ENCODE measurements at regions not wholly inside any gene's neighbourhood (a gene's known extent, or its start where the extent isn't known, plus 50 kb on each side); places are given as distances from the start of the nearest gene placed in this dataset.
"Not testable (repeated sequence)": the region's sequence is repeated elsewhere in the genome, so short reads cannot be mapped to it uniquely, and the experiment has no call there.

DNA sequence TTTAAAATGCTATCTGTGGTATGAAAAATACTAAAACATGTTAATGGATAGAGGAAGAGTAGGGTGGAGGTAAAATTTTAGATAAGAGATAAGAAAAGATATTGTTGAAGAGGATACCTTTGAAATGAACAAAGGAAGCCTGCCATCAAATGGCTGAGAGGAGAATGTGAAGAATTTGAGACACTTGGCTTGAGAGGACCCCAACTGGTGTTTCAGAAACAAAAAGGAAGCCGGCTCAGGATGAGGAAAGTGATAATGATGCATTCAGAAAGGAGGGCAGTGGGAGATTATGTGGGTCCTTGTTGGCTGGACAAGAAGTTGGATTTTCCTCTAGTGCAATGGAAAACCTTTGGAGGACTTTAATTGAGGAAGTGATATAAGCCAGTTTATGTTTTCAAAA lies 264.4 kb downstream of the DUSP6 start:
- no peak for DNase-seq

DNA sequence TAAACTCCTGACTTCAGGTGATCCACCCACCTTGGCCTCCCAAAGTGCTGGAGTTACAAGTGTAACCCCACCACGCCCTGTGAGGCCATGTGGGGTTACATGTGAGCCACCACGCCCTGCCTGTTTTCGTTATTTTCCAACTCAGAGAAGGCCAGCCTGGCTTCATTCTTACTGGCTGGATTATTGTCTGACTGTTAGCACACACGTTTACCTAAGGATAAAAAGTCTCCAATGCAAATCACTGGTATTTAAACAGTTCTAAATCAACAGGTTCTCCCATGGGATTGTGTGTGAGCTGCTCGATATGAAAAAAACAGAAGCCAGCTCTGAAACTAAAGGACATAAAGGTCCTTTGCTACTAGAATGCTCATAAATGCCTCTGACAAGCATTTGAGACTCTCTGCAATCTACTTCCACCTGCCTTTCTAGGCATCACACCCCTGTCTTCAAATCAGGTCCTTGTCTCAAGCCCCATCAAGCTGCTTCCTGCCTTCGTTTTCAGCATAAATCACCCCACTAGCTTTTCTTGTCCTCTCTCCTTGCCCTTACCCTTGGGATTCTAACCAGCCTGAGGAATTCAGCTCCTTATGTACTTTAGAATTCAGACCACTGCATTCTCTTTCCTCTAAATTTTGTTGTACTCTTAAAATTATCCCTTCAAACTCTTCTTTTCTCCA lies 265.0 kb downstream of the DUSP6 start:
- DNase-seq, result no peak

DNA sequence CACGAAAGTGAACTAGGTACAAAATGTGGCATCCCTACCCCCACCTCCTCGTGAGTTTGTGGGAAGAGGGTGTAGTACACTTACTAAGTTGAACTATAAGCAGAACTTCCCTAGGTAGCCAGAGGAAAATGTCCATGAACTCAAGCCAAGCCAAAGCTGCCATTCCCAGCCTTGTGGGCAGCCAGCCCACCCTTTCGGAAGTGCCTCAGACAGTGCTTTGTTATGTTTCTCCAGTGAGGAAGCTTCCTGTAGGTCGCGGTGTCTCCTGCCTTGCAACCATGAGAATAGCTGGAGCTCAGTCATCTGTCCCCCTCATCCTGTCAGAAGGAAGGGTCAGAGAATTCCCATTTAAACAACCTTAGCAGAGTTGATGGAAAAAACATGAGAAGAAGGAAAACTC lies 266.9 kb downstream of the DUSP6 start:
- DNase-seq, result no peak

DNA sequence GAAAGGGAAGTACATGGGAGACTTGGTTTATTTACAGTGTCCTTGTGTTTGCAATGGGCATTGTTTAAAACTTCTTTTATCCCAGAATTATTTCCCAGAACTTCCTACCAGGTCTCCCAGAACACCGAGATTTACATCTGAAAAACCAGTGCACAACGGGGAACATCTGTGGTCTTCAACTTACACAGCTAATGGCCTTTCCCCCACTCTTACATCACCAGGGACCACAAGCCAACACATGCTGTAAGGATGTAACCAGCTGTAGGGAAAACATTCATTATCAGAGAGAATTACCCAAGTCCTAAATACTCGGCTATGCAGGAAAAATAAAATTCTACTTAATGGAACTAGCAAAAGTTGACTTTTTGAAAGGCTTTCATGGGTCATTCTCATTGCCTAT lies 267.6 kb downstream of the DUSP6 start:
- no peak for DNase-seq

DNA sequence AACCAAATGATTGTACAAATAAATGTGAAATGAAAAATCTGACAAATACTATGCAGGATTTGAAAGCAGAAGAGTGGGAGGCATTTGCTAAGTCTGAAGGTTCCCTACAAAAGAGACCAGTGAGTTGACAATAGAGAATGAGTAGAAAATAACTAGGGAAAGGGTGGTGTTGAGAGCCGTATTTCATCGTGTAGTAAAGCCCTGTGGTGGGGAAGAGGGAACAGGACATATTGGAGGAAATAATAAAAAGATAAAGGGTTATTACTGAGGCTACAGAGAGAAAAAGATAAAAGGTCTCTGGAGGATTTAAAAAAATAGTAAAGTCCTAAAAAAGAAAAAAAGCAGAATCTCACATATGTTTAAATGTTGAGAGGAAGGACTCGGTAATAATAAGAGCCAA lies 268.8 kb downstream of the DUSP6 start:
- DNase-seq, result no peak

DNA sequence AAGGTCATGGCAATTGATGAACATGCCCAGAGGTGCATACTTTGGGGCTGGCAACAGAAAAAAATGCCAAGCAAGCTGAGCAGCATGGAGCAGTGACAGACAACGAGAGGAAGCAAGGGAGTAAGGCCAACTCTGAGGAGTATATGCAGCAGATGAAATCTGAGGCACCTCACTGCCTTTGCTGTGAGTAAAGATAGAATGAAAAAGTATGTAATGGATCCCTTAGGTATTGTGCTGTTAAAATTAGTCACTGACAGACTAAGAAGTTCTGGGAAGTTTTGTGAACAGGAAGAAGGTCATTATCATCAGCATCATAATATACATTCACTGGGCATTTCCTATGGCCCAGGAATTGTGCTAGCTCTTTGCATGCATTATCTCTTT lies 269.9 kb downstream of the DUSP6 start:
- no peak for DNase-seq

DNA sequence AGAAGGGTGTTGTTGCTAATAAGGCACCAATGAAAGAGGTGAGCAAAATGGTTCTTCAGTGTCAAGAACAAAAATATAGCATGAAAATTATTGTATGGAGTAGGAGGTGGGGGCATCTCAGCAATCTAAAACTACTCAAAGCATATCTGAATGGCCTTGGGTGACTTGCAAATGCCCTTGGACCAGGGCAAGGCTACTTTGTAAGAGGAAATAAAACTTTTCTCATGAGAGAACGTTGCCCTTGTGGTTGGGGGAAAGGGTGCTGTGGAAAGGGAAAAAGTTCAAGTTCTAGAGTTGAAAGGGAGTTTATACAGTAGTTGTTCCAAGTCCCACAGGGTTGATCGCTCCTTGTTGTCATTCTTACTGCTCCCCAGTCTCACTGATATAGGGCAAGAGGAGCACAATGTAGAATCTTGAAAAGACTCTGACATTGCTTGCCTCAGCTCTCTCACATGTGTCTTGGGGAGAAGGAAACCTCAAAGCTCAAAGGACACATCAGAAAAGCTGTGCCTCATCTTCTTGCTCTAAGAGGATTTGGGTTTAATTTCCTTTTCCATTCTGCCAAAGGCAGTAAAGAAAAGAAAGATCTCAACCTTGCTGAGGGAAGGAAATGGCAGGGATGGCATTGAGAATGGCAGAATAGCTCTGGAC lies 270.5 kb downstream of the DUSP6 start:
- DNase-seq, result no peak

DNA sequence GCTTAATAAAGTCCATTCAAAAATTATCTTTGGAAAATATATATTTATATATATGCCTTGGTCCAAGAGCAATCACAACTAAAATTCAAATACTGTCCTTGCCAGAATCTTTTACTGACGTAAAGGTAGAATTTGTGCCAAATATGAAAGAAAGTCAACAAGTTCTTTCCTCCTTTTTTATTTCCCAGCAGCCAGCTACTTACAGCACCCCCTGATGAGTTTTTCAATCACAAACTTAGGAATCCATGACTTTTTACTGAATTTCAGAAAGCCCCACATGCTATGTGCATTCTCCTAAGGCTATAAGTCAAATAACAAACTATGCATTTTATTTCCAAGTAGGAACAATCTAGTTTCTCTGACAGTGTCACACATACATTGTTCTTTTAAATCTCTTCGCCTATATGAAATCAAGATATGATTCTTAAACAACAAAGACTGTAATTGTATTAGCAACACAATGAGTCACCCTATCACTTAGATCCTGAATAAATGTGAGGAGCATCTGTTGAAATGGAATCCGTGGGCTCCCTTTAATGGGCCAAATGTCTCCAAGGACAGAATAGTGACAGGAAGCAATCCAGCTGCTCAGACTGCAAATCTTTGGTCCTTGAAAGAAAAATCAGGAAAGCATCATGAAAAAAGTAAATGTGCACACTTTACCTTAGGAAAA lies 271.4 kb downstream of the DUSP6 start:
- no peak for DNase-seq

DNA sequence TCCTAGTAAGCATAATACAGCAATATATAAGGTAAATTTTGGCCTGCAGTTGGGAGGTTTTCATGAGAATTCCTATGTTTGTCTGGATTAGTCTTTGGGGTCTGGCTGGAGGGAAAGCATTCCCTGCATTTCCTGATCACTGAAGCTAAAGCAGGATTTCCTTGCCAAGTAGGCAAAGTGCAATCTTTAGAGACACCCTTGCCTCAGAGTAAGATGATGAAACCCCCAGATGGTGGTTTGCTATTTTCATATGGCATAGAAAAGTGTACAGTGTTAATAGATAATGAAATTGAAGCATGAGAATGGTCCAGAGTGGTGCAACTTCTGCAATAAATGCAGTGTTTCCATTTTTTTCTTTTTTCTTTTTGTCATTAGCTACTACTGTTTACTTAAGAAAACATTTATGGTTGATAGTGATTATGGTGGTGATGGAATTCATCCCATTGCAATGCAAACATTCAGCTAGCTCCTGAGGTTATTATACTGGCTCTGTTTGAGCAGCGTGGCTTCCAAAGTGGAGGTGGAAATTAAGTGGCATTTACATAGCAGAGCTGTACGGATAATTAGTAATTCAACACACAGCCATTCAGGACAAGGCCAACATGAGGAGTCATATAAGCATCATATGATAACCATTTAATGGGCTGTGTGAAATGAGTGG lies 276.3 kb downstream of the DUSP6 start:
- no peak for DNase-seq

DNA sequence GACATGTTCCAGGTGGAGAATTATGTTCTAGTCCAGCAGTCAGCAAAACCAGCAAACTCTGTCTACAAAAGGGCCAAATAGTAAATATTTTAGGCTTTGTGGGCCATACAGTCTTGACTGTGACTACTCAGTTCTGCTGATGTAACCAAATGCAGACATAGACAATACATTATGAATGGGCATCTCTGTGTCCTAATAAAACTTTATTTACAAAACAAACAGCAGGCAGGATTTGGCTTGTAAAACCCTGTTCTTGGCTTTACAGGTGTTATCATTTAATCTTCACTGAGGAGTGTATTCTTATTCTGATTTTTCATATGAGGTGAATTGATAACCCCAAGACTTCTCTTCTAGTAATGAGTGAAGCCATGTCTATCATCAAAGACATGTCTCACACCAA lies 278.6 kb downstream of the DUSP6 start:
- no peak for DNase-seq

DNA sequence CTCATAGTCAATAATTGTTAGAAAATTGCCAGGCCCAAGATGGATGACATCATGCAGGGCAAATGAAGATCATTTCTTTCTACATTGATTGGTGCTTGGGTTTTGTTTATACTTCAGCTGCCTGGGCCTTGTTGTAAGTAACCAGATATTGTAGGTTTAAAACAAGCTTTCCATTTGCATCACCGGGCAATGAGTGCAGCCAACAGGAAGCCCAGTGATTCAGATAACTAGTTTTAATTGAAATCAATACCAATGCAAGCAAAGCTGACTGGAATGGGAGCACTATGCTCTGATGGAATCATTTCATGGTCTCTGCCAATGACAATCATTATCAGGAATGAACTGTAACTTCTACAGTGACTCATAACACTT lies 279.3 kb downstream of the DUSP6 start:
- DNase-seq, result no peak

DNA sequence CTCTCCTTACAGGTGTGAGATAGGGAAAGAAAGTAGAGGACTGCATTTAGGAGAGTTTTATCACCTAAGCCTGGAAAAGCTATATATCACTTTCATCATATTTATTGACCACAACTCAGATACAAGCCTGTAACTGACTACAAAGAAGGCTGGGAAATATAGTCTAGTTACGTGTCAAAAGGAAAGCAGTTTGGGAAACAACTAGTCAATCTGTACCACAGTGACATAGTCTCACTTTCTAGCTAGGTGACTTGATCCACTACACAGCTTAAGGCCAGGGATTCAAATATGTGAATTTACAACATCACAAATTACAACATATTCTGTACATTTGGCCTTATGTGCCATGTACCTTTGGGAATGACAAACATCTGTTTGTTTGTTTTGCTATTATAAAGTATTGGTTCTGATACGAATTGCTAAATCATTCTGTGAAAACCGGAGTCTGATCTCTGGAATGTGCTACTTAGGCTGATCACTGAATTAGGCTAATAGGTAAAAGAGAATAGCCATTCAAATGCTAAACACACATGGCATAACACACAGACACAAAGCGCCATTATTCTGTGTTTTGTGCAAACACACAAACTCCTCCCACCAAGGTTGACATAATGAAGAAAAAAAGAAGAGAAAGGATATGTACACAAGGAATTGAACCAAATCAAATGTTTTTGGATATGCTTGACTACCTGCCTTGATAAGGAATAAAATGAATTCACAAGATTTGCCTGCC lies 279.8 kb downstream of the DUSP6 start:
- DNase-seq, result no peak

DNA sequence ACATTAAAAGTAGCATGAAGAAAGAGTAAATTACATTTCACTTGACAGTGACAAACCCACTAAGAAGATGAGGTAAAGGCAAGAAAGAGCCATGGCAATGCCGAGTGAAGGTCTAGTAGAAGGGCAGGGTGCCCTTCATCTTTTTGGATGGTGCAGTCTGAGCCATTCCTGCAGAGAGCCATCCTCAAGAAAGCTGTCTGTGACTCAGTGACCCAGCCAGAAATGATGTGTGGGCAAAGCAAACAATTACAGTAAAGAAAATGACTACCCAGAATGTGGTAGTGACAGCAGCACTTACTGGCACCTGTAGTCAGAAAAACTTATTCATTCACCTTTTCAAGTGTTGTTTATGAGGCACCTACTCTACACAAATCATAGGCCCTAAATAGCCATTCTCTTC lies 281.7 kb downstream of the DUSP6 start:
- DNase-seq, result no peak

DNA sequence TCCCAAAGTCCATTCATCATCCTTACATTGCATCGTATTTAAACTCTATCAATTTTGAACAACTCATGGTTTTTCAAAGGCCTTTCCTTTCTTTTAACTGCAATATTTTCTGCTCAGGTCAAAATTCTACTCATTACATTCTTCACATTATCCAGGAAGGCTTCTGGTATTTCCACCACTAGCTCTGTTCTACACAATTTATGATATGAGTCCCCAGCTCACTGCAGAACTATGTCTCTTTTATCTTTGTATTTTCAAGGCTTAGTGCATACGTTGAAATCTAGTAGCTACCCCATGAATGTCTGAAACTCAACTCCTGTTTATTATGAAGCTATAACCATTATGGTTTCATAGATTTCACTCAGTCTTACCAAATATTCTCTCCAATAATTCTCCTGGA lies 282.9 kb downstream of the DUSP6 start:
- DNase-seq, result no peak

DNA sequence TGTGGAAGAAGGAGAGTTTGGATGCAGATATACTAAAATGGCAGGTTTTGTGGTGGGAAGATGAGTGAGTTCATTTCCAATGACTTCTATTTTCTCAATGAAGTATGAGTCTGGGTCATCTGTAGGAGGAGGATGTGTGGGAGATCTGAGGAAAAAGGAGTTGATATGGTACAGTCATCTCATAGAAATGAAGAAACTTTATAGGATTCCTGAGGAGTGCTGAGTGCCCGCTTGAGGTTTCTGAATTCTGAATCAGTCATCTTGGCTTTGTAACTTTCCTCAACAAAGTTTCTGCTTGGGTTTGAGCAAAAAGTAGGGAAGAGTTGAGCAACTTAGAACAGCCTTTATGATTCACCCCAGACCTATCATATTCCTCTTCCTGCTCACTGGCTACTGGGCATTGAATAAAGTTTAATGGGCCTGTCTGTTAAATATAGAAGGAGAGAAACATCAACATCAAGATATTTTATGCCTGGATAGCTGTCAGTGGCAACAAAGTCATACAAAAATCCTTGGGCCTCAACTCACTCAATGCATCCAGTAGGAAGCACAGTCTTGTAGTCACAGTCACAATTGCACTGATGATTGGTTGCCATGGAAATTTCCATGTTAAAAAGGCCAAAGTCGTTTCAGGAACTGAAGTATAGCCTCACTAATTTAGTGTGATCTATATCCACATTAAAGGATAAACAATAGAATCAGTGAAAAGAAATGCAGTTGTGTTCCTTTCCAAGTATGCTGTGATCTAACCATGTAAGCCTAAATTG lies 284.7 kb downstream of the DUSP6 start:
- no peak for DNase-seq

DNA sequence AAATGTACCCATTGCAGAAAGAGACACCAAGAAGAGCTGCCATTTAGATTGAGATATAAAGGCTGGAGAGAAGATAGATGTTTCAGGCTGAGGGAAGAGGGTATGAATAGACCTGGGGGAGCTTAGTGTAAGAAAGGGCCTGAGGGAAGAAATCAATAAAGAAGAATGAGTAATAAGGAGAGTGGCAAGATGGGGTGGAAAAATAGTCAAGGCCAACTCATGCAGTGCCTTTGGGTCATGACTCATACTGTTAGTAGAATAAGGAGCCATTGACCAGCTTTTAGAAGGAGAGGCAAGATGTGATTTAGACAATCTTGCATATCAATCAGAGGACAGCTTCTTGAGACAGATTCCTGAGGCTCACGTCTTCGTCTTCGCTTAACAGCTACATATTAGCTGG lies 287.5 kb downstream of the DUSP6 start:
- no peak for DNase-seq

DNA sequence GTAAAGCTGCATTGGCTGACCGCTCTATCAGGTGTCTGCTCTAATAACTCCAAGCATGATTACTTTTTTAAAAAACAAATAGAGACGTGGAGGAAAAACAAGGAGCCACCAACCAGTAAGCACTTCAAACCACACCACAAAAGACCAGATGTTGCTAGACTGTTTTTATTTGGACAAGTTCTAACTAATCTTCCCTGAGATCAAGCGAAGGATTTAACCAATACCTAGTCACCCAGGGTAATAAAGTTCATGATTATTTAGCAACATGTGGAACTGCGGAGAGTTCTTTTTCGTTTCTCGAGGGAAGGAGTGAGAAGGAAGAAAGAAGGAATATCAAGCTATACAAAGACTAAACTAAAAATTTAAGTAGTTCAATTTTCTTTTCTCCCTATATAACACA lies 288.1 kb downstream of the DUSP6 start:
- no peak for DNase-seq

DNA sequence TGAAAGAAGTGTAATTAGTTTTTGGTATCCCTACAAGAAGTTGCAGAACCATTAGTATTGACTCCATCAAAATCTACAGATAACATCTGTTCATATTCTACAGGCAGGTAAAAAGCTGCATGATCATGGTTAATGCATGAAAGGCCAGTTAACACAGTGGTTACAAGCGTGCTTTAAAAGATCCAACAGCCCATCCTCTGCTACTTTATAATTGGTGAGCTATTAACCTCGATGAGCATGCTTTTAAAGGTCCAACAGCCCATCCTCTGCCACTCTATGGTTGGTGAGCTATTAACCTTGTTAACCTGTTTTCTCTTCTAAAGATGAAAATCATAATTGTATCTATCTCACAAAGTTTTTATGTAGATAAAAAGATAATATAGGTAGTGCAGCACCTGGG lies 289.3 kb downstream of the DUSP6 start:
- DNase-seq, result no peak

DNA sequence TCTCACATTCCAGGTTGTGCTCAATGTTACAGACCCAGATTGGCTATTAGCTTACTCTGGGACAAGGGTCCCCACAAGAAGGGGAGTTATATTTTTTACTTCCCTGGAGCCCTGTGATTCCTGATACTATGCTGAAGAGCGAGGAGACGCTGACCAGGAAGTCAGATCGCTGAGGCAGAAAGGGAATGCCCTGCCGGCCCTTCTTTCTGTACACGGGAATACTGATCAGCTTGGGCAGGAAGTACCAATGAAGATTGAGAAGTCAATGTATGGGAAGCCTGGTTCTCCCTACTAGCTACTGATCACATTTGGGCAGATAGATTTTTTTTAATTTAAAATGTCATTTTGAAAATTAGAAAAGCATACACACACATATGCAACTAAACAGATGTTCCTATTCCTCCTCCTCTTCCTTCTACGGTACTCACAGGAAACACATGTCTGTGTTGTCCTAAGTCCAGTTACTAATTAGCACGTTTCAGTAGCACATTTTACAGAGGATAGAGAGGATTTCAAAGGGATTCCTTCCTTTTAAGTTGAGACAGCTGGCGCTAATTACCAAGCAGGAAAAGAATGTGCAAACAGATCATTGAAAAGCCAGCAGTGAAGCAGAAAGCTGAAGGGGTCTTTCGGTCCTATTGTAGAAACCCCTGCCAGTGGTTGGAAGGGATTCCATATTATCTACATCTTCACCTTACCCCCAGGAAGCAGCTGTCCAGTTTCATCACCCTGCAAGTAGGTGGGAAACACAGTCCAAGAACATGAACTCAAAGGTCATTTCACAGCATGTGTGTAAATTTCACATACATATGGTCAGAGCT lies 292.4 kb downstream of the DUSP6 start:
- no peak for DNase-seq

DNA sequence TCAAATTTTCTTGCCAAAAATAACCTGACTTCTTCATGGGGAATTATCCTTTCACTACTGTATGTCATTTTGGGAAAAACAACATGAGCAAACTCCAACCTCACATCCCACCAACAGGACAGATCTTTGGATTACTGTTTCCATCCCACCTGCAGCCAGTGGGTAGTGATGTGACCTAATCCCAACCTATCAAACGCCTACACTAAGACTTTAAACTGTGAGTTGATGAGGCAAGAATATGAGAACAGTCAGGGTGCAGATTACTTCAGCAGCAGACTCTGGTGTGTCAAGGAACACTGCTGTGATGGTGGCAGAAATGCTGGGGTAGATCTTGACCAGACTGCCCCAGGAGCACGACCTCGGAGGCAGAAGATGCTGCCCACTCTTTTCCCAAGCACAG lies 293.2 kb downstream of the DUSP6 start:
- DNase-seq, result no peak

DNA sequence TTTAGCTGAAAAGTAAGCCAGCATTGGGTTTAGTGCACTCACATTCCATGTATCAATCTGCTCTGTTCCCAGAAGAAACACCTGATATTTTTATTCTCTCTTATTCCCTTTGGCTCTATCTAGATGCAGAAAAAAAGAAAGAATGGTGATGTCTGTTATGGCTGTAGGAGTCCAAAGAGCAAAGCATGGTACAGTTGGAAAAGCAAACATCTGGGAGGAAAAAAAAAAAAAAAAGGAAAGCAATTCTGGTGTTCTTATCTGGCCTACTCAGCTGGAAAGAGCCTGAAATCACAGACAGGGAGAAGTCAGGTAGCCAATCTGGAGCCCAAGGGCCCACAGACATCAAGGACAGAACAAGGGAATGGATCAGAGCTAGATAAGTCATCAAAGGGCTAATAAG lies 293.9 kb downstream of the DUSP6 start:
- no peak for DNase-seq

DNA sequence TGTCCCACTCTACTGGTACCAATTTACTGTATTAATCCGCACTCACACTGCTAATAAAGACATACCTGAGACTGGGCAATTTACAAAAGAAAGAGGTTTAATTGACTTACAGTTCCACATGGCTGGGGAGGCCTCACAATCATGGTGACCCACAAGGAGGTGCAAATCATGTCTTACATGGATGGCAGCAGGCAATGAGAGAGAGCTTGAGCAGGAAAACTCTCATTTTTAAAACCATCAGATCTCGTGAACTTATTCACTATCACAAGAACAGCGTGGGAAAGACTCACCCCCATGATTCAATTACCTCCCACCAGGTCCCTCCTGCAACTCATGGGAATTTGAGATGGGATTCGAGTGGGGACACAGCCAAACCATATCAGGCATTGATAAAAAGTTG lies 298.5 kb downstream of the DUSP6 start:
- DNase-seq, result not testable (repeated sequence)

Measured in CD4-positive, alpha-beta T cell treated with Interferon gamma for 1 hour (primary cell).